HG03108 (cell line): ENCODE measurements at regions not wholly inside any gene's neighbourhood (a gene's known extent, or its start where the extent isn't known, plus 50 kb on each side); places are given as distances from the start of the nearest gene placed in this dataset.

Experiments used
- ATAC-seq: cut with Tn5 transposase; IDR thresholded peaks from one replicate; pipeline ENCODE4 v1.9.1; 2021; ENCODE audit warnings: moderate library complexity; ENCODE audit not compliant: unreplicated experiment

GRCh38 chr13:78787190-78787589 lies 128.2 kb upstream of the OBI1 start:
- ATAC-seq, result no peak

DNA sequence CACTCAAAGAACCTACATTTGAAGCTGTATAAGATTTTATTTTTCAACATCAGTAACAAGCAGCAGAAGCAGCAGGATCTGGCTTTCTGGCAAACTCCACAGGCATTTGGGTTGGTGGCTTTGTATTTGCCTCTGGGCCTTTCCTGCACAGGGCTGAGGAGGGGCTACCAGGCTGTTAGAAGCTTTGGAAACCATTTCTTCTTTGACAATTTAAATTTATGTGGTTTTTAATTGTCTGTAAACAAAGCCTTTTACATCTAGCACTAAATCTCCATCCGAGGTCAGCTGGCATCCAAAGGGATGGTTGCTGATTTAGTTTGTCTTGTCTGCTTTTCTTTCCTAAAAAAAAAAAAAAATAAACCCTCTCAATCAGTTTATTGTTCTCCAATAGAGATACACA lies 127.5 kb upstream of the OBI1 start:
- ATAC-seq, result no peak

DNA sequence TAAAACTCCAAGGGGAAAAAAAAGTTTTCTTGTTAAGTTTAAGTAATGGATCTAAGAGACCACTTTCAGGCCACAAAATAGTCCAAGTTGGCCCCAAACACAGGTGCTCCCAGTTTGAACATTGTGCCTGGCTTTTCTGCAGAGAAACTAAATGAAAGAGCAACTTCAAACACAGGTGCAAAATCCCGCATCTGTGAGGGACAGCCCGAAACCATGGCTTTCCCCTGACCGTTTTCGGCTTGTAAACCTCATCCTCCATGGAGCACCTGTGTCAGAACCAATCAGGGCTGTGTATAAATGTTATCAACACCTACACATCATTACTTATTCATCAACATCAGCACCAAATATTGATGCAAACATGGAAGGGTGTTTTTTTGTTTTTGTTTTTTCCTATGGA lies 126.8 kb upstream of the OBI1 start:
- ATAC-seq, result no peak

- no peak for ATAC-seq
These were observed 125.2 kb upstream of the OBI1 start for GRCh38 chr13:78784014-78784750.

DNA sequence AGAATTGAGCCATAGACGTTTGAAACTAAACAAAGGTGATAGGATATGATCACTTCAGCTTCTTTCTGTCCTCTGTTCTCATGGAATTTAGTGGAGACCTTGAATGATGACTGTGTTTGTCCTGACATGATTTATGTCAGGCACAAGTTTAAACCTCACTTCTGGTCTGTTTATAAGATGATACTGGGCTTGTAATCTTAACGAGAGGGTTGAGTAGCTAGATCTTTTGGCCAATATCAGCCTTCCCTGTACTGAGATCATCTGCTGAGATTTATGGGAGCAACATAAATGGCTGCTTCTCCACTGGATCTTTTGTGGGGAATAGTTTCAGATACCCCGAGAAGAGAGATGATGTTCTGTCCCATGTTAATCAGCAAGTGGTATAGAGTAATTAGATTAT lies 121.8 kb upstream of the OBI1 start:
- ATAC-seq, result no peak

DNA sequence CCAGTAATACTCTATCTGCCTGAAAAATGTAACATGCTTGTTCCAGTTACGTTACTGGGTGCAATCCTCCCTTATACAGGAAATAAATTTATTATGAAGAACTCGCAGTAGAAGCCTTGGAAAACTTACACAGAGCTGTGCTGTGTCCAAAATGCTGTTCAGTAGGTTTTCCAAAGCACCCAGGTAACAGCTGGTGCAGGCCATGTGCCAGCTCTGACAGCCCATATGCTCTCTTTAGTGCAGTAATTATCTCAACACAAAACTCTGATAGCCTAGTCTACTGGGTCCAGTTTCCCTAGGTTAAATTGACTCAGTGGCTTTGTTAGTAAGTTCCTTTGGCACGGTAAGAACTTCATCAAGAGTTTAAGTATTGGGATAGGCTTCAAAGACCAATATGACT lies 120.7 kb upstream of the OBI1 start:
- no peak for ATAC-seq

GRCh38 chr13:78777976-78778375 lies 119.0 kb upstream of the OBI1 start:
- no peak for ATAC-seq

- ATAC-seq, result no peak
These were observed 118.4 kb upstream of the OBI1 start for GRCh38 chr13:78777396-78777795.

DNA sequence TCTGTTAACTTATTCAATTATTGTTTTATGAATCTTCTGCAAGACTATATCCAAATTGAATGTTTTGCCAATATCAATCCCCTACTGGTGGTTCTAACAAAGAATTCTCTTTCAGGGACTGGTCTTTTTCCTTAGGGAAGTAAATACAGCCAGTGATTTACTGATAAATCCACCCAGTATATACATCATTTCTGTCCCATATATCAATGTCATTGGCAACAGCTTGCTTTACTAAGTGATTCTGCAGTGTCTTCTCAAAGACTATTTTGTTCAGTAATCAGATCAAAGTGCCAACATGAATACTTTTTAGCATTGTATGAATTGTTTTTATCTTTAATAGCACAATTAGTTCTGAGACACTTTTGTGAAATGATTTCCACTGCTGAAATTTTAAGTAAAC lies 114.0 kb upstream of the OBI1 start:
- no peak for ATAC-seq

- ATAC-seq, result no peak
These were observed 111.6 kb upstream of the OBI1 start for GRCh38 chr13:78770601-78771000.

DNA sequence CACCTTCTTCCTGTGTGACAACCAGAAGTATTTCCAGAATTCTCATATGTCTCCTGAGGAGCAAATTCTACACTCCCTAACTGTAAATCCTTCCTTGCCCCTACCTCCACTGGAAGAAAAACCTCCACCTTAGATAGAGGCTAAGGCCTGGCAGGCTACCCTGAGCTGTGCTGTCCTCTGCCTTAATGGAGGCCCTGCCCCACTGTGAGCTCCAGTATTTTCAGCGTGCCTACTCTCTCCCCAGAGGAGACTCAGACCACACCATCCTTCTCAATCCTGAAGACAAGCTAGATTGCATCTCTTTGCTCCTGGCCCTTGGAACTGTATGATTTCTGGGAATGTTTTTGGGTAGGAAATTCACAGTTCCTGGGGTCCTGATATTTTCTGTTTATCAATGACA lies 110.0 kb upstream of the OBI1 start:
- ATAC-seq, result no peak

GRCh38 chr13:78764665-78765064 lies 105.7 kb upstream of the OBI1 start:
- ATAC-seq, result no peak

DNA sequence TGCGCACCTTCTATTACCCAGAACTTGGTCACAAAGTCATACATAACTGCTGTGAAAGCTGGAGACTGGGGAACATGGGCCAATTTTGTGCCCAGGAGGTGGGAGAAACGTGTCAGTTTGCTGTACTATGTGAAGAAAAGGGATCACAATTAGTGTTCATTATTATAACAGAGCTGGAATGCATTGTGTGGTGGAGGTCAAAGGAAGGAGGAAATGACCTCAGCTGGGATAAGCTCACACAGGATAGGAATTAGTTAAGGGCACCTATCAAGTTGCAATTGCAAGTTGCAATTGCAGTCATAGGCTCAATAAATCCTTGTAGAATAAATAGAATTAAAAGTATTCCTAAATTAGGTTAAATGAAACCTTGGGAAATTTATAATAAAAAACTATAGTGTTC lies 103.9 kb upstream of the OBI1 start:
- ATAC-seq, result no peak

DNA sequence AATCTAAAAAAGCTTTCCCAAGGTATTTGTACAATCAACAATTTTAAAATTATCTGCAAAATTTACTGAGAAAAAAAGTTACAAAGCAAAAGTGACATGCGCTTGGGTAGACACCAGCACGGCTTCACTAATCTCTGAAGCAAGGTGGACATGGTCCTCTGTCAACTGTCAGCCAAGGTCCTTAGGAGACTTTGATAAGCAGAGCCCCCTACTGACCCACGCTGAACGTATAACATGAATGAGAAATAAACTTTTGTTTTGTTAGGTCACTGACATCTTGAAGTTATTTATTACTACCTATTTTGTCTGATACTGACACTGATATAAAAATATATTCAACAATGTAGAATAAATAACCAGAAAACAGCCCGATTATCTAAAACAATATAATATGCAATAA lies 100.7 kb upstream of the OBI1 start:
- ATAC-seq, result no peak

GRCh38 chr13:78758549-78758948 lies 99.6 kb upstream of the OBI1 start:
- no peak for ATAC-seq

DNA sequence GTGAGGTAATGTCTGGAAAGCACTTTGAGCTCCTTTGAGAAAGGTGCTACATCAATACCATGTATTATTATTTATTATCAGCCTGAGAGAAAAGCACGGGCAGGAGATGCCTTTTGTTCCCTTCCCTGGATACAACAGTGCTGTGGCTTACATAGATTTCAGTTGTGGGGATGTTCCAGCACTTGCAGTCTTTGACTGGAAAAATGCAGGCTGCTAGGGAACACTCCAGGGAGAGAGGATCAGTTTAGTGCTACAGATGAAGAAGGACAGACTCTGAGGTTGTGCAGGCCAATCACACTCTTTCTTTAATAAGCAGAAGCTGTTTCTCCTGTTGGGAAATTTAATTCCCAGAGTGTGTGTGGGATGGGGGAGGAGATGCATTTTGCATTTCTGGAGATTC lies 94.5 kb upstream of the OBI1 start:
- ATAC-seq, result no peak

DNA sequence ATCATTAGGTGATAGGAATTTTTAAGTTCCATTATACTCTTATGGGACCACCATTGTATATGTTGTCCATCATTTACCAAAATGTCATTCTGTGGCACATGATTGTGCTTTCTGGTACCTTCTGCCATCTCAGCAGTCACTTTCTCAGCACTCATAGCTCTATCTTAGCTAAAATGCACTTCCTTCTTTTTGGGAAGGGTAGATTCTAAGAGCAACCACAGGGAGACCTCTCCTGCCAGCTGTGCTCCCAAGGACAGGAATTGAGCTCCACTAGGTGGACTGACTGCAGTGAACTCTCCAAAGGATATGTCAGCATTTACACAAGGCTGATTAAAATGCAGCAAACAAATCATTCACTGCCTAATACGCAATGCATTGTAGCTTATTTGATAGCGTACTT lies 91.8 kb upstream of the OBI1 start:
- no peak for ATAC-seq

- no peak for ATAC-seq
These were observed 85.0 kb upstream of the OBI1 start for GRCh38 chr13:78743973-78744372.

- no peak for ATAC-seq
These were observed 83.7 kb upstream of the OBI1 start for GRCh38 chr13:78742659-78743058.

GRCh38 chr13:78736142-78736541 lies 77.2 kb upstream of the OBI1 start:
- ATAC-seq, result no peak

GRCh38 chr13:78732445-78733017 lies 73.6 kb upstream of the OBI1 start:
- no peak for ATAC-seq

DNA sequence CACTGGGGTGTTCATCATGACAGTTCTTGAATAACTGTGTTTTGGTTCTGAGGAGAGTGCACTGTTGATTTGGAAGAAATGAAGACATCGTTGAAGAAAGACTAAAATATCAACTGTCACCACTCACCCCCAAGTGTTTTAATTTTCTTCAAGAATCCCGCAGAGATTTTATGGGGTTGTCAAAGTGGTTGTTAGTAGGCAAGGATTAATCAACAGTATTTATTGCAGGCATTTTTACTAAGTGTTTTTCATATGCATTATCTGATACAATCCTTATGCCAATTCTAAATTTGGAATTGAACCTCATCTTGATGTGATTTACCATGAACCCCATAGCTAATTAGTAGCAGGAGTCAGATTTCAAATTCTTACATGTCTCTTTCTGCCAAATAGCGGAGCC lies 63.7 kb upstream of the OBI1 start:
- ATAC-seq, result no peak

DNA sequence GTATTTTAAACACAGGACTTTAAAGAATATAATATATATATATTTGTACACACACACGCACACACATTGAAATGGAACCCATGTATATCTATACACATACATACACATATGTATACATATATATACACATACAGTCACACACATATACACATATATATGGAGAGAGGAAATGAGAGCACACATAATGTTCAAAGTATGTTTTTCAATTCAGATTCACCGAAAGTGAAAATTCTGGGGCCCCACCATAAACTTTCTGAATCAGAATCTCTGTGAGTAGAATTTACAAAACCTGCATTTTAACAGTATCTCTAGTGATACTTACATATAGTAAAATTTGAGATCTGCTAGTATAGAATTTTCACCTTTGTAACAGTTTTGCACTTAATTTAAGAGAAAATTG lies 60.4 kb upstream of the OBI1 start:
- no peak for ATAC-seq
